GM21723 (cell line): ENCODE measurements at regions not wholly inside any gene's neighbourhood (a gene's known extent, or its start where the extent isn't known, plus 50 kb on each side); places are given as distances from the start of the nearest gene placed in this dataset.
"Not testable (repeated sequence)": the region's sequence is repeated elsewhere in the genome, so short reads cannot be mapped to it uniquely, and the experiment has no call there.

Source experiments
- ATAC-seq: cut with Tn5 transposase; IDR thresholded peaks from one replicate; pipeline ENCODE4 v1.9.1; 2021; ENCODE audit warnings: mild to moderate bottlenecking, moderate library complexity; ENCODE audit not compliant: unreplicated experiment

- ATAC-seq = not testable (repeated sequence)
Observed at GRCh38 chr4:131883181-131883580, 1265.9 kb upstream of the PCDH10 start.

GRCh38 chr4:131925662-131926061 lies 1223.4 kb upstream of the PCDH10 start:
- not testable (repeated sequence) for ATAC-seq

GRCh38 chr4:131967646-131968045 lies 1181.4 kb upstream of the PCDH10 start:
- ATAC-seq = not testable (repeated sequence)

- no peak for ATAC-seq
Observed at GRCh38 chr4:131974730-131975129, 1174.4 kb upstream of the PCDH10 start.

- not testable (repeated sequence) for ATAC-seq
Observed at GRCh38 chr4:131975276-131976132, 1173.6 kb upstream of the PCDH10 start.

GRCh38 chr4:131976133-131977002 lies 1172.7 kb upstream of the PCDH10 start:
- not testable (repeated sequence) for ATAC-seq

DNA sequence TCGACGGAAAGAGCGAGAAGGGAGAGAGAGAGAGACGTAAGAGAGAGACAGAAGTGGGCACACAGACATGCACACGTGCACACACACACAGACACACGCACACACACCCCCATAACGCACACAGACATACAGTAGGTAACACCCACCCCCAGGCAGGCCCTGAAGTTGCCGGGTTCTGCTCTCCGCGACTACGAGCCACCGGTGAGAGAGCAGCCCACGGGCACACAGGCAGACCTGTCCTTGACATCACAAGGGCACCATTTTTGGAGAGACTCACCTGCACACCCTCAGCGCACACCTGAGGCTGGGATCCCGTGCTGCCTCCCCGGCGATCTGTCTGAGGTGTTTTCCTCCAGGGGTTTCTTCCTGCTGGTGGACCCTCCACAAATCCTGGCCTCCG lies 1171.0 kb upstream of the PCDH10 start:
- no peak for ATAC-seq

GRCh38 chr4:131989576-131989975 lies 1159.5 kb upstream of the PCDH10 start:
- no peak for ATAC-seq

DNA sequence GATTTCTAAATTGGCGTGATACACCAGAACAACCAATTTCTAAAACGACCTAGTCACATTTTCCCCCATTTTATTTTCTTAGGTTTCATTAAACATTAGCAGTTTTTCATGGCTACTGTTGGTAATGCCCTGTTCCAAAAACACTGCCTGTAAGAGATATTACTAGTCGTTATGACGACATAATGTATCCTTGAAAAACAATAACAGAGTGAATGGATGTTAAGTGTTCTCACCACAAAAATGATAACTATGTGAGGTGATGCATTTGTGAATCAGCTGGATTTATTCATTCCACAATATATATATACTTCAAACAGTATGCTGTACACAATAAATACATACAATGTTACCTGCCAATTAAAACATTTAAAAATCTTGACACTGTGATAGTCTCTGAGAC lies 1147.6 kb upstream of the PCDH10 start:
- no peak for ATAC-seq

GRCh38 chr4:132003593-132003992 lies 1145.5 kb upstream of the PCDH10 start:
- no peak for ATAC-seq

GRCh38 chr4:132015321-132015720 lies 1133.8 kb upstream of the PCDH10 start:
- no peak for ATAC-seq

GRCh38 chr4:132016703-132017350 lies 1132.3 kb upstream of the PCDH10 start:
- ATAC-seq = no peak

DNA sequence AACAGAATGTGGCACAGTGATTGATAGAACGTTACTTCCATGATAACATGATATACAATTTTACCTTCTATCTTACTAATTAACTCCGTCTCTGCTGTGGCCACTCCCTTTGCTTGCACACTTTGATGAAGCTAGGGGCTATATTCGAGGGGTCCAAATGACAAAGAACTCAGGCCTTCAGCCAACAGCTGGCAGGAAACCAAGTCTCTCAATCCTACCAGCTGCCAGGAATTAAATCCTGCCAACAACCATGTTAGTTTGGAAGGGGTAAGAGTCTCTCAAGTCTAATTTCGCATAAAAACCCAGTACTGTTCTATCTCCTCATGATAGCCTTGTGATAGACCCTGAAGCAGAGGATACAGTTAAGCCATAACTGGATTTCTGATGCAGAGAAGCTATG lies 1122.9 kb upstream of the PCDH10 start:
- ATAC-seq = no peak

GRCh38 chr4:132026816-132027215 lies 1122.3 kb upstream of the PCDH10 start:
- ATAC-seq = no peak

DNA sequence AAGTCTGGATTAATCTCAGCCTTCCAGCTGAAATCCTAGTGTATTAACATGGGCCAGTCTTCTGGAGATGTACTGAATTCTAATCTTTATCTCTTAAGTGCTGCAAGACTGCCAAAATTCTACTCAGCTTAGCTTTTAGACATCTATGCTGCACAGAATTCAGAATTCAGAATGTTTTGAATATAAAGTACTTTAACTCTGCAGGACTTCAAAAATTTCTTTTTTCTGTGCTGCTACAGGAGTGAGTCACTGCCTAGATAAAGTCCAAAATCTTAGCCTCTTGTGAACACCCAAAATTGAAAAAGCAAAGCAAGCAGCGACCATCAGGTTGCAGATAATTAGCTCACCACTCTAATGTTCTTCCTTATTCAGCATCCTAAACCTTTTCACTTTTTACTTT lies 1092.6 kb upstream of the PCDH10 start:
- no peak for ATAC-seq

DNA sequence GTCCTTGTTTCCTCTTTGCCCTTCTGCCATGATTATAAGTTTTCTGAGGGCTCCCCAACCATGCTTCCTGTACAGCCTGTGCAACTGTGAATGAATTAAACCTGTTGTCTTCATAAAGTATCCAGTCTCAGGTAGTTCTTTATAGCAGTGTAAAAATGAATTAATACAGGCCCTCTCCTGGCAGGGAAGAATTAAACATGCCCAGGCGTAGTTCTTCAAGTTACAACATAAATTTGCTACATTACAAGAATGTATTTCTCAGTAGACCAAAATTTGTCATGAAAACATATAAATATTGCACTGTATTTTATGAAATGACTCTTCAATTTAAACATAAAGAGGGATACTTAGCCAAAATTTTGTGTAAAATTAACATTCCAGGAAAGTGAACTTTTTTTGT lies 1089.9 kb upstream of the PCDH10 start:
- no peak for ATAC-seq

DNA sequence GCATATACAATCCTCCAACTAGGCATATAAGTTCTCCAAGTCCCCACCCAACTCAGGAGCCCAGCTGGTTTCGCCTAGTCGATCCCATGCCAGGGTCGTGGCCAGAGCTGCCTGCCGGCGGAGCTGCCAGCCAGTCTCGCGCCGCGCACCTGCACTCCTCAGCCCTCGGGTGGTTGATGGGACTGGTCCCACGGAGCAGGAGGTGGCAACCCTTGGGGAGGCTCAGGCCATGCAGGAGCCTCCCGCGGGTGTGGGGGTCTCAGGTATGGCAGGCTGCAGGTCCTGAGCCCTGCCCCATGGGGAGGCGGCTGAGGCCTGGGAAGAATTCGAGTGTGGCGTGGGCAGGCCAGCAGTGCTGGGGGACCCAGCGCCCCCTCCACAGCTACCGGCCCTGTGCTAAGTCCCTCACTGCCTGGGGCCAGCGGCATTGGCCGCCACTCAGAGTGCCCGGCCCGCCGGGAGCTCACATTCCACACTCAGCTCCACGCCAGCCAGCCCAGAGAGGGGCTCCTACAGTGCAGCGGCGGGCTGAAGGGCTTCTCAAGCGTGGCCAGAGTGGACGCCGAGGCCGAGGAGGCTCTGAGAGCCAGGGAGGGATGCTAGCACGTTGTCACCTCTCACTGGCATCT lies 1086.4 kb upstream of the PCDH10 start:
- no peak for ATAC-seq

DNA sequence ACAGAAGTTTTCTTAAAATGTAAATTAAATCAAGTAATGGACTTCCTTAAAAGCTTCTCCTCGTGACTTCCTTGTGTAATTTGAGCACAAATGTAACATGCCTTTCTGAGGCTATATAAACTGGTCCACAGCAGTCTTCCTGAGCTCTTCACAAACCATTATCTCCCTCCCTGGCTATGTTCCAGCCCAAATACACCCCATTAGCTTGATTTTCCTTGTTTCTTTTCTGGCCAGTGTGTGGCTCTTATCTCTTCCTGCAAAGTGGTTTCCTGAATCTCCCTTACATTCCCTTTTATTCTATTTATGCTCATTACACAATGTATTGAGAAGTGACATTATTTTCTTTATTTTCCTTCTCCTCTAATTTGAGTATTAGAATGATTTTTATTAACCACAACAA lies 1085.3 kb upstream of the PCDH10 start:
- no peak for ATAC-seq

- no peak for ATAC-seq
Observed at GRCh38 chr4:132065940-132066495, 1083.1 kb upstream of the PCDH10 start.

GRCh38 chr4:132071815-132072214 lies 1077.3 kb upstream of the PCDH10 start:
- ATAC-seq = no peak

- no peak for ATAC-seq
Observed at GRCh38 chr4:132076829-132077228, 1072.3 kb upstream of the PCDH10 start.
